Medulla oblongata (tissue), 1 donor: ENCODE measurements at regions not wholly inside any gene's neighbourhood (a gene's known extent, or its start where the extent isn't known, plus 50 kb on each side); places are given as distances from the start of the nearest gene placed in this dataset.
"Not testable (repeated sequence)": the region's sequence is repeated elsewhere in the genome, so short reads cannot be mapped to it uniquely, and the experiment has no call there.

ENCODE experiments used
- DNase-seq: peaks from one replicate; pipeline ENCODE4 v3.0.0-alpha.2; 2015; ENCODE audit errors: extremely low spot score

DNA sequence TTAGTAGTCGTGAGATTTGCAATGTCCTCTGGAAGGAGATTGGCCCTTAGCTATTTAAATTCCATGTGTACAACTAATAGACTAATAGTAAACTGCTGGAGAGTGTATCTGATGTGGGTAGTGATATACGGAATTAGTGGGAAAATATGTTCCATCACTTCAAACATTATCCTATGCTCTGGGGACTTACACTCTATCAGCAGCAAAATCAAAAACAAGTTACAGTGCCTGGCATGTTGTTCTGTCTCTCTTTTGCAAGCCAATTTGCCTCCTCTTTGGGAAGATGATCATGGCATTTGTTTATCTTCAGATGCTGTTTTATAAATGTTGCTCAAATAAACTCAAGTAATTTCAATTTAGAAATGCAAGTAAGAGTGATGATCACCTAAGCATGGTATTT is 311.9 kb upstream of the ACO1 start:
- no peak for DNase-seq

DNA sequence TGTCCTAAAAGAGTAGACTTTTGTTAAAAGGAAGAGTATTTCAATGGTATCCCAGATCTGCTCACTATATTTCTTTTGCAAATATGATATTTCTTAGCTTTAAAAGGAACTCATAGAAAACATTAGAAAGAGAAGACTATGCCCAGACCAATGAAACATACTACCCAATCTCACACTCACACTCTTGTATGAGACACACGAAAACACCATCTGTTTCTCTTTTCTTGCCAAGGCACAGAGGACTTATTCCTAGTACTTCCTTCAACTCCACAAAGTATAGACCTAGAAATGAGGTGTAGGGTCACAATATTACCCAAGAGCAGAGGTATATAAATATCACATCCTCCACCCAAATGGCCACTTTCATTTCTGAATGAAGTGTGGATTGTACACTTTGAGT is 292.4 kb upstream of the ACO1 start:
- no peak for DNase-seq

DNA sequence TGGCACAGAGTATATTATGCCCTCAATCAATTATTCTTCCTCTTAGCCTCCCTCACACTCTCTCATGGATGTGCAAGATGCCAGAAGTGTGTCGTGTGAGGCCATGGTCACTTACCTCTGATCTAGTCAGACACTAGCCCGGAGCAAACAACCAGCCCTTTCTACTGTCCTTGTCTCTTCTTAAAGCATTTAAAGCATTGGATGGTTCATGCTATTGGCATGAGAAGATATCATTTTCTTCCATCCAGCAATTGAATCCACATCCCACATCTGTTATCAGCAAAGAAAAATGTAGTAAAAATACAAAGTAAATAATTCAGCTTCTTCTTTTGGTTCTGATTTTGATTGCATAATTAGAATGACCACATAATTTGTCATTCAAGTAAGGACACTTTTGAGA is 267.2 kb upstream of the ACO1 start:
- no peak for DNase-seq

DNA sequence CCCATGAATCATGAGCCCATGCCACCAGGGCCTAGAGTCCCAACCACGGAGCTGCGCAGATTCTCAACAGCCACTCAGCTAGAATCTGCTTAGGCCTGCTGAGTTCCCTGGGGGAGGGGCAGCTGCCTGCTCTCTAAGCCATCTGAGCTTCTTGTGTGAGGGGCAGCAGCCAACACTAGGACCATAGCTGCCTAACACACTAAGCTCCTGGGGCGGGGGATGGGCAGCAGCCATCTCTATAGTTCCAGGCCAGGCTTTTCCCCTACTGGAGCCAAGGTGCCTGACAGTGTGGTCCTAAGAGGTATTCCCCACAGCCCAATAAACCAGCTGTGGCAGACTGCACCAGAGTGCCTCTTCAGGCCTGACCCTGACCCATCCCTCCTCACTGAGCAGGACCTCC is 255.9 kb upstream of the ACO1 start:
- DNase-seq, result no peak

DNA sequence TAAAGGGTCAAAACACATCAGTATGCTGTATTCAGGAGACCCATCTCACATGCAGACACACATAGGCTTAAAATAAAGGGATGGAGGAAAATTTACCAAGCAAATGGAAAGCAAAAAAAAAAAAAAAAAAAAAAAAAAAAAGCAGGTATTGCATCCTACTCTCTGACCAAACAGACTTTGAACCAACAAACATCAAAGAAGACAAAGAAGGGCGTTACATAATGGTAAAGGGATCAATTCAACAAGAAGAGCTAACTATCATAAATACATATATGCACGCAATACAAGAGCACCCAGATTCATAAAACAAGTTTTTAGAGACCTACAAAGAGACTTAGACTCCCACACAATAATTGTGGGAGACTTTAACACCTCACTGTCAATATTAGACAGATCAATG is 253.7 kb upstream of the ACO1 start:
- DNase-seq, result not testable (repeated sequence)

DNA sequence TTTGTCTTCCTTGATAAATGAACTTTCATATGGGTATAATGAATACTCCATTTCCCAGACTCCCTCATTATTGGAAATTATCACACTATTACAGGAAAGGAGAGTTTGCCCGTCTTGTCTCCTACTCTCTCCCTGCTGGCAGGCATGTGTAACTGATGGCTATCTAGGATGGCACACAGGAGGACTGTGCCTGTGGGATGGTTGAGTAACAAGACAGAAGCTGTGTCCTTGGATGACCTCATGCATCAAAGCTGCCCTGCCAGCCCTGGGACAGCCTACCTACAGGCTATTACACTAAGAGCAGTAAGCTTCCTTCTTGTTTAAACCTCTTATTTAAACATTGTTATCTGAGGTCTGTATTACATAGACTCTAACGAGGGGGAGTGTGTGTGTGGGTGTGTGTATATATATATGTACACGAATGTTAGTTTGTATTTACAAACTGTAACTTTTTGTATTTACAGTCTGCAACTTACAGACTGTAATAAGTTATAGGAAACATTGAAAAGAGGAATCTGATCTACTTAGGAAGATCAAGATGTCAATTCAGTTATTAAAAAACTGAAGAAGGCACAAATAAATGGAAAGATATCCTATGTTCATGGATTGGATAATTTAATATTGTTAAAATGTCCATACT is 247.6 kb upstream of the ACO1 start:
- no peak for DNase-seq

DNA sequence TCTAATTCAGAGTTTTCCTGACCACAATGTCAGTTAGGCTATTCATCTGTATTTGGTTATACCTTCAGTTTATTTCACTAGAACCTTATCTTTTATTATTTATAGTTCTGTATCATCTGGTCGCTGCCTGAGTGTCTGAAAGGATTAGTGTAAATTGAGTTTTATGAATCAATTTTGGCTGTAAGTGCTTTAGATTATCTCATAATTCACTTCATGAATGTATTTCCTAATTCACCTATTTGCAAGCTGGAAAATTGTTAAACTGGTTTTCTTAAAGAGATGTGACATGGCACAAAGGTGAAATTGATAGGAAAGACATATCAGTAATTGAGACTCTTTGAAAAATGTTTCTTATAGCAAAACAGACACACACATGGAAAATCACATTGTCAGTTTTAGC is 242.4 kb upstream of the ACO1 start:
- DNase-seq, result no peak

DNA sequence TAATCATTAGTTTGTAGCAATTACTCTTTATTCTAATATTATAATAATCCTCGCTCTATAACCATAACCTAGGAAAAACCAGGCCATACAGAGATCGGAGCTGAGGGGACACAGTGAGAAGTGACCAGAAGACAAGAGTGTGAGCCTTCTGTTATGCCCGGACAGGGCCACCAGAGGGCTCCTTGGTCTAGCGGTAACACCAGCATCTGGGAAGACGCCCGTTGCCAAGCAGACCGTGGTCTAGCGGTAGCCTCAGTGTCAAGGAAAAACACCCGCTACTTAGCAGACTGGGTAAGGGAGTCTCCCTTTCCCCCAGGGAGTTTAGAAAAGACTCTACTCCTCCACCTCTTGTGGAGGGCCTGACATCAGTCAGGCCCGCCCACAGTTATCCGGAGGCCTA is 235.9 kb upstream of the ACO1 start:
- DNase-seq, result not testable (repeated sequence)

DNA sequence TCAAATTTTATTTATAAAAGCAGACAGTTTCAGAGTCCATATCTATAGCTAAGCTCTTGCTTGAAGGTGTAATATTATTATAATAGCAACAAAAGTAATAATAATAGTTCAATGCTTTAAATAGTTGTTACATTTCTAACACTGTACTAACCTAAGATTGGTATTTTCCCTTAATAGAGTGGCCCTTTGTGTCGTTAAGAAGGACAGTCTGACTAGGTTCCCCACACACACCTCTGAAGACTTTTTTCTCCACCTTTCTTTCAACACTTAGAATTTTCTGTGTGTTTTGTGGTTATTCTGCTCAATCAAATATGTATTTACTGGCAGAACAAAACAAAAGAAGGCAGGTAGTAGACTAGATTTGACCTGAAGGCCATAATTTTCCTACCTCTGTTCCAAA is 223.2 kb upstream of the ACO1 start:
- no peak for DNase-seq

DNA sequence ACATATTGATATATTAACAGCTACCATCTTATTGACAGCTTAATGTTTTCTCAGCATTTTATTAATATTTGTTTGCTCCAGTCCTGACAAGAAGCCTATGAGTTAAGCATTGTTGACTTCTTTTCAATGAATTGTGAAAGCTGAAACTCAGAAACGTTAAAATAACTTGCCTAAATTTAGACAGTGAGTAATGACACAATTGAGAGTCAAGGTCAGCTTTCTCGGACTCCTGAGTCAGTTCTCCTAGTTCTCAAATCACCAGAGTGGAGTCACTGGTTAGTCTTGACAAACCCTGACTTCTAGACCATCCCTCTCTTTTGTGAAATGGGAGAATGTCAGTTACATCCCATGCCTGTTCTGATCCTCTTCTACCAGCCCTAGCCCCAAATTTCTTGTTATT is 222.7 kb upstream of the ACO1 start:
- DNase-seq, result no peak

DNA sequence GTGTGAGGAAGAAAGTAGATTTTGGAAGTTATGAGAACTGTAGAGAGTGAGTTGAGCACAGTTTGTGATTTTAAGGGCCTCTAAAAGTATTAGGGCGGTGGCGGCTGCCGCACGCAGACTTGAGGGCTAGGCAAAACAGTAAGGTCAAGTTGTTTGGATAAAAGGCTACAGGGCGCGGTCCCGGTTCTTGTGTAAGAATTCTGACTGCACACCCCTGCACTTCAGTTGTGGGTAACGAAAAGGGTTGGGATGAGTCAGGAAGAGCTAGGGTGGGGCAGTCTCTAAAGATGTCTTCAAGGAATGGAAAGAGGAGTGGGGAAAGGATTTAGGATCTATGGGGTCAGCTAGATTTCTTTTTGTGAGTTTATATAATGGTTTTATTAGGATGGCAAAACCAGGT is 218.1 kb upstream of the ACO1 start:
- DNase-seq, result not testable (repeated sequence)

DNA sequence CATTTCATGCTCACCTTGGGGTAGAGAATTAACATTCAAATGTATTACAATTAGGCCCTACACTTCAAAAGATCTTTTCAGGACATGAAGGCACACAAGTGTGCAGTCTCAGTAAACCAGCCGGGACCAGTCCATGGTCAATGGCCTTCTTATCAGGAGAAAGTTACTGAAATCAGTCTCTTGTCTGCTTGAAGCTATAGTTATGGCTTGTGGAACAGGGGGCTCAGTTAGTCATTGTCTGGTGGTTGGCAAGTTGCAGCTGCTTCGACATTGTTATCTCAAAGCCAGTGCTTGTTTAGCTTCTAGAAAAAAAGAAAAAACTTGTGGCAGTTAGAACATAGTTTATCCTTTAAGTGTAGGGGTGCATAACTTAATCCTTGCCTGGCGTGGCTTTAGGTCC is 213.1 kb upstream of the ACO1 start:
- DNase-seq, result no peak

DNA sequence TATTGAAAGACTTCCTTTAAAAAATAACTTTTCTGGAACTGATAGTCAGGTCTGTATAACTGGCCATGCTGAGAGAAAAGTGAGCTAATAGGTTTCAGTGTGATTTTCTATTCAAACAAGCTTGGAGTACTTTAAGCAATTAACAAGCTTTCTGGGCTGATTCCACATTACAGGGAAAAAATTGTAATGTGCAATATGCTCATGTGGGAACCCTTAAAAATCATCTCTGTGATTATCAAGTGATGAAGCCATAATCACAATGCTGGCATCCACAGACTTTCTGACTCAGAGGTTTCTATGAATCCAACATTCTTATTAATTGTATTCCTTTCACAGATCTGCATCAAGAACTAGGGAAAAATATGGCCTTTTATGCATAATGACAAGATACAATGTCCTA is 212.2 kb upstream of the ACO1 start:
- DNase-seq, result no peak

DNA sequence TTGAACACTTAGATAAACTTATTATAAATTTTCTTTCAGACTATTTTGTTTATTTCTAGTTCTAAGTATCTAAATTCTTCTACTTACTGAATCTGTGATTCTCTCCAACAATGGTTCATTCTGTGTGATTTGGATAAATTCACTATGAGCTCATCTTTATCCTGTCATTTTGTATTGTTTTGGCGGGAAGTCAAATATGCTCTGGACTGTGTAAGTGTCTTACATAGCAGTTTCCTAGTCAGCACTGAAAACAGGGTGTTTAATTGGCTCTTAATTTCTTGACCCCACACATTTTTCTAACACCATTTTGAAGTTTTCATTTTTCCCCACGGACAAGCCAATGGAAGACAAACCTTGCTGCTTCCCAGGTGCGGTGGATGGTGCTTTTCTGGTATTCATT is 207.0 kb upstream of the ACO1 start:
- DNase-seq, result no peak

DNA sequence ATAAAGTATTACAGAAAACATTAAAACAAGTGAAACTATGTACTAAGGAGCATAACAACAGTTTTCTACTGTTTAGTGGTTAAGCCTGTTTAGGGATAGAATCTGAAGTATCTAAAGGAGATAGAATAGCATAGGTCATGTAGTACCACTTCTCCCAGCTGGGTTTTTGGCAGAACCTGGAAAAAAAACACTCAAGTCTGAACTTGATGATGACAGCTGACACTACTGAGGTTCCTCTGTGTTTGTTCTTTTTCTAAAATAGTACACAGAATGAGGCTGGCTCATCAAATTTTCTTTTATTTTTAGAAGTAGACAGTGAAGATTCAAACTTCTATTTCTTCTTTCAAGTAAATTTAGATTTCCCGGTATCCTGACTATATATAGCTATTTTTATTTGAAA is 203.8 kb upstream of the ACO1 start:
- DNase-seq, result no peak

DNA sequence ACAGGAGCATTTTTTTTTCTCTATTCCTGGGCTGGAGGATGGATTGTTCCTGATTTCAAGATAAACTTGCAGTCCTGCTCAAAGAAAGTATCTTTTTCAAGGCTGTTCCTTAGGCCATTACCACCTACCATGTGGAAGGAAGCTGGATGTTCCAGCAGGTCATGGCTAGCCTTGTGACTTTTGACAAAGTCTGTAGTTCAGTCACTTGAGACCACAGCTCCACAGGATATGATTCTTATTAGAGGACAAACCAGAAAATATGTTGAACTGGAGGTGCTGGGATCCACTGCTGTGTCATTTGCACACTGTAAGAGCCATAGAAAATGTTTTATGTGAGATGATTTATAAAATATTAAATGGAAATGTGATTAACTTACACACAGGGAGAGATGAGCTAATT is 184.2 kb upstream of the ACO1 start:
- DNase-seq, result no peak

DNA sequence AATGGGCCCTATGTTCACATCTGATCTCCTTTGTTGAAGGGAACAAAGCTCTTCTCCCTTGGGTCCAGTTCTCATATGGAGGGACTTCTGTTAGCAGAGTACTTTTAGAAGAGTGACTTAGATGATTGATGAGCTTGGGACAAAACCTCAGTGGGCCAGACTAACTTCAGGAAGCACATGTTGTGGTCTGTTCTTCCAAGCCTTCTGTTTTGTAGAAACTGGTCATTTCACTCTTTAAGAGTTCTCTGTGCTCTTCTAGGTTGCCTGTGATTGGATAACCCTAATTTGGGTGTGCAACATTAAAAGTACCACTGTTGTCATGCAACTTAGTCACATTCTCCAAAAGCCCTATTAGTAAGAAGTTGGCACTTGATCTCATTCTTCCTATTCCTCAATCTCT is 183.5 kb upstream of the ACO1 start:
- no peak for DNase-seq

DNA sequence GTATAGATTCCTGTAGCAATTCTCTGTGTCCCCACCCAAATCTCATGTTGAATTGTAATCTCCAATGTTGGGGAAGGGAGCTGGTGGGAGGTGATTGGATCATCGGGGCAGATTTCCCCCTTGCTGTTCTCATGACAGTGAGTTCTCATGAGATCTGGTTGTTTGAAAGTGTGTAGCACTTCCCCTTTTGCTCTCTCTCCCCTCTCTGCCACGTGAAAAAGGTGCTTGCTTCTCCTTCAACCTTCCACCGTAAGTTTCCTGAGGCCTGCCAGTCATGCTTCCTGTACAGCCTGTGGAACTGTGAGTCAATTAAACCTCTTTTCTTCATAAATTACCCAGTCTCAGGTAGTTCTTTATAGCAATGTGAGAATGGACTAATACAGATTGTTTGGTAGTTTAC is 175.3 kb upstream of the ACO1 start:
- DNase-seq, result not testable (repeated sequence)

DNA sequence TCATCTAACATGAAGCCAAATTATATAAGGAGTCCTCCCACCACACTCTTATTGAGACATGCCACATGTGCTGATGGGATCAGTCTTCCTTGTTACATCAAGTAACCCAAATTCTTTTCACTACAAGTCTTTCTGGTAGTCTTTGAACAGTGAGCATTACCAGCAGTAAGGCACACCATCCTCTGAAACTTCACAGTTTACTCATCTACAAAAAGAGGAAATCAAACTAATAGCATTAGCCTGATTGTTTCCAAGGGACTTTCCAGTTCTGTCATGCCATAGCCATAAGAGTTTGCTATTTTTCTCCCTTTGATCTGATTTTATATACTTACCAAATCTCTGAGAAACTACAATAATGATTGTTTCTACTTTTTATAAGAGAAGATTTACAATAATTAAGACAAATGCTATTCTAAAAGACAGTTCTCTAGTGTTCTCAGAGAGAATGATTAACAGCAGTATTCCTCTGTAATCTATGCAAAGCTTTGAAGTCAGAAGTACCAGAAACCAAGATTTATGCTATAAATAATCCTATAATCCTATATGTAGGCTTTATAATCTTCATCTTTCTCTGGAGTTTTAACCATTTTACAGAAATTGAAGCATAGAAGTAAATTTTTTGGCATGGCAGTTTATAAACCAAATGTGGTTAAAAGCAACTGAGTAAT is 166.2 kb upstream of the ACO1 start:
- no peak for DNase-seq

DNA sequence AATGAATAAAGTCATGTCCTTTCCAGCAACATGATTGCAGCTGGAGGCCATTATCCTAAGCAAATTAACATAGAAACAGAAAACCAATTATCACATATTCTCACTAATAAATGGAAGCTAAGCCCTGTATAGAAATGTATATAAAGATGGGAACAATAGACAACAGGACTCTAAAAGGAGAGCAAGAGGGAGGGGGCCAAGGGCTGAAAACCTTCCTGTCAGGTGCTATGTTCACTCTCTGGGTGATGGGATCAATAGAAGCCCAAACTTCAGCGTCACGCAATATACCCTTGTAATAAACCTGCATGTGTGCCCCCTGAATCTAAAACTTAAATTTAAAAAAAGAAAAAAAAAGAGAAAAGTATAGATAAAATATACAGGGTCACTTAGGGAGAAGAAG is 163.7 kb upstream of the ACO1 start:
- no peak for DNase-seq

DNA sequence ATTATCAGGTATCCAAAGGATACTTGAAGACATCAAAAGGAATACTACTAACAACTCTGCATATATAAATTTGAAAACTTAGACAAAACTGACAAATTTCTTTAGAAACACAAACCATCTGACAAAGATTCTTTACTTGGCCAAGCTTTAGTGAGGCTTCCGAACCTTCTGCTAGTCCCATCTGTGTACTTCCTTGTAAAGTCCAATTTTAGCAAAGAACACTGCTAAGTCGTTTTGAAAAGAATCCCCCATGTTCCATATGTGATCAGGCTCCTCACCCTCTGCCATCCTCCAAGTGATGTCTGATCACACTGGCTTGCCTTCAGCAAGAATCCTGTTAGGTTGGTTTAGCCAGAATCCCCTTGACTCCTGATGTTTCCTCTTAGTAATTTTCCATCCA is 150.0 kb upstream of the ACO1 start:
- no peak for DNase-seq

DNA sequence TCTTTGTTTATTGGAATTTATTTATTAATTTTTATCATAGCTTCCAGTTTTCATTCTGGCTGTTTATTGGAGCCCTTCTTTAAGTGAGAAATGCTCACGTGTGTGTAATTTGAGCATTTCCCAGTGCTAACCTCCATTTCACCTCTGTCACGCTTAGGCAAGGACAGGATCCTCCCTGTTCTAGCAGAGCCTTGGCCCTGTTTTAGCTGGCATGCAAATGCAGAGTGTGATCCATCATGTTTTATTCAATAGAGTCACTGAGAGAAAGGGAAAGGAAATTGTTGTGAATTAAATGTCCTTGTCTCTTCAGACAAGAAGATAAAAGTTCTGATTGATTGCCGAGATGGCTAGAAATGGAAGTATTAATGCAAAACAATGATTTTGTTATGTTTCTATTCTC is 137.3 kb upstream of the ACO1 start:
- no peak for DNase-seq

DNA sequence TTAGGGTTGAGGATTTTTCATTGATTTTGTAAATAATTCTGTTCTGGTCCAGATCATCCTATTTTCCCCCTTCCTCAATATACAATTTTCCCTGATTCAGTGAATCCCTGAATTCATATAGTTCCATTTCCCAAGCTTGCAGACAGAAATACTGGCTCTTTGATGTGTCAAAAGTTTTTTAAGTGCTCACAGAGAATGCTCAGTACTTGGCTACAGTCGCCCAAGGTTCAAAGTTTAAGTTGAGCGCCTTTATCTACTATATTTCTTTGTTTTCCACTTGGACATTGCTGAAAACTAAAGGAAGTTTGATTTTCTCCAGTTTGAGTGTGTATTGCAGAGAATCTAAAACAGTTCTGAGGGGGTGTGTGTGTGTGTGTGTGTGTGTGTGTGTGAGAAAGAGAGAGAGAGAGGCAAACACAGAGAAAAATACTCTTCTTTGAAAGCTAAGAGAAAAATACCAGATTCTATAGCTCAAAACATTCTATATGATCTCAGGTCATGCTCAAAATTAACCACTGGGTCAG is 136.2 kb upstream of the ACO1 start:
- DNase-seq, result no peak

DNA sequence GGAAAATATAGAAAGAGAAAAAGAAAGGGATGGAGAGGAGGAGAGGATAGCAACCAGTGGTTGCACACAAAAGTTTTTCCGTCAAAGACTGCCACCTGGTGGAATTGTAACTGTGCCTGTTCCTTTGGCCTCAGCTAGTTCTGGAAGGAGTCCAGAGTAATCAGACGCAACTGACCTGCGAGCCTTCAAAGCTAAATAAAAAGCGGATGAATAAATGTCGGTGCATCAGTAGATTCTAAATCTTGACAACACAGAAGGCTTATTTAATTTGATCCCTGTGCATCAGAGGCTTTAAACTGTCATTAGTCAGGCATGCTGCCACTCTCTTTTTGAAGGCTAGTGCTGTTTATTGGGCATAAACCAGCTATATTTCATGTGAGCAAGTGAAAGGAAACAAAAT is 132.9 kb upstream of the ACO1 start:
- DNase-seq, result peak; percentile 82
